HG03558 (cell line): ENCODE measurements at regions not wholly inside any gene's neighbourhood (a gene's known extent, or its start where the extent isn't known, plus 50 kb on each side); places are given as distances from the start of the nearest gene placed in this dataset.

ENCODE experiments used
- ATAC-seq: cut with Tn5 transposase; IDR thresholded peaks from one replicate; pipeline ENCODE4 v1.9.1; 2021; ENCODE audit warnings: moderate number of reproducible peaks; ENCODE audit not compliant: unreplicated experiment; ENCODE audit errors: extremely low read depth

DNA sequence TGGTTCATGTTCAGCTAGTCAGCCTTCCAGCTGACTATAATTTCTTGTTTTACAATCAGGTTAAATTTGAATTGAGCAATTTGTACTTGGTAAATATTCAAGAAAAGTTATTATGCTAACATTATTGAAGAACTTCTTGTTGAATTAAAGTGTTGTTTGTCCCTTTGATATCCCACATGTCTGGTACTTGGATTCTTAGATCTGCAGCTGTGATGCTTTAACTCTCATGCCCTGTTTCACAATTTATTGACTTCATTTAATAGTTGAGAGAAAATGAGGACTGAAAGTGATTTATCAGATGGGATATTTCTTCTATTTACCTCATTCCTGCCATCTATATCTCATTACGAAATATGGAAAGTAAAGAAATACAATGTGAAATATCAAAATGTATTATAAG is 92.8 kb downstream of the FASLG start:
- no peak for ATAC-seq

DNA sequence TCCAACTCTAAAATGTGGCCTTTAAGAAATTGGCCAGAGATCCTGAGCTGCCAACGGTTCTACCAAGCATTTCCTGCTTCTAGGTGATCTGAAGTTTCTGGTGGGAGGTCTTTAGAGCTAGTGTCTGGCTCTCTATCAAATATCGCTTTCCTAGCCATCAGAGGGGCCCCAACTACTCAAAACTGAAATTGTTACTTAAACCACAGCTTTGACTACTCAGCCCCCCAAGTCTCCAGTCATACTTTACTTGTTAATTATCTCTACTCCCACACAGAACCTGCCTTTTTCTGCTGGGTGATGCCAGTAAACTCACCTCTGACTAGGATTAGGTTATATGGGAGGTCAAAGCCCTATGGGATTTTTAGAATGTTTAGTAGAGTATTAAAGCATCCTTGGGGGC is 95.1 kb downstream of the FASLG start:
- ATAC-seq, result no peak

DNA sequence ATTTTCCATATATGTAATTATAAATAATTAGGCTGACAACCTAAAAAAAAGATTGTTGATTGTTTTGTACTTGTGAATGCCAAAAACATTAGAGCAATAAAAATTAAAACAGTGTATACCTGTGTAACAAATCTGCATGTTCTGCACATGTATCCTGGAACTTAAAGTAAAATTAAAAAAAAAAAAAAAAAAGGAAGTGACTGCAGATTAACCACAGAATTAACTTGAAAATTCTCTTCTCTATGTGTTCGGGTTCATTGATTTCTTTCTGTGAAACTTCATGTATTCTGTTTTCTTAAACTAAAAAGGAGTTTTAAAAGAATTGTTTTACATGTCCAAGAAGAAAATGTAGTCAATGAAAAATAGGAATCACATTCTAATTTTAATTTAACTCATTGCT is 95.7 kb downstream of the FASLG start:
- no peak for ATAC-seq

DNA sequence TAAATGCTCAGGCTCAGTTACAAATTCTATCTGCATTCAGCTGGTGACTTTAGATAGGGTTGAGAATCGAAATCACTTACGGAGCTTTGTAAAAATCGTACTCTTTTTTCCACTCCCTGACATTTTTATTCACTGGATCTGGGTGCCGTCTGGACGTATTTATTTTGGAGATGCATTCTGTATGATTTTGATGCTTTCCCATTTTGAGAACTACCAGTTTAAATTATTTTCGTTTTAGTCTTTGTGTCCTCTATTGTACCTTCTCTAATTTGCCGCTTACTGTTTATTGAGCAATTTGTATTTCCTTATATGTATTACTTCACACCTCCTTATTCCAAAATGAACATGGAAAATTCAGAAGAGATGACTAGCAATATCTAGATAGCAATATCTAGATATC is 96.2 kb downstream of the FASLG start:
- no peak for ATAC-seq

DNA sequence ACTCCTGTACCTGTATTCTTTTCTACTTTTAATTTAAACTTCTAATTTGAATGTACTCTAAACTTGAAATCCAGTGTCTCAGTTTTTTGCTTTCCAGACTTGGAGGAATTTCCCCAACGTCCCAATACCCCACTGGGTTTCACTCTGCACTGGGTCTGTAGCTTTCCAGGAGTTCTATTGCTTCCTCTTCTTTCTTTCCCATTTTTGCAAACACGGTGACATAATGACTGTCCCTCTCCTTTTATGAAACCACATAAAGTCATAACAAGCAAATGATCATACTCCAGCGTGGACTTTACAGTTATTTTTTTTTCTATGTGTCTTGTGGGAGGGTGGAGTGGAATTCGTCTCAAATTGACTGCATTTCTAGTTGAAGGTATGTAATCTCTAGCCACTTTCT is 97.1 kb downstream of the FASLG start:
- no peak for ATAC-seq

DNA sequence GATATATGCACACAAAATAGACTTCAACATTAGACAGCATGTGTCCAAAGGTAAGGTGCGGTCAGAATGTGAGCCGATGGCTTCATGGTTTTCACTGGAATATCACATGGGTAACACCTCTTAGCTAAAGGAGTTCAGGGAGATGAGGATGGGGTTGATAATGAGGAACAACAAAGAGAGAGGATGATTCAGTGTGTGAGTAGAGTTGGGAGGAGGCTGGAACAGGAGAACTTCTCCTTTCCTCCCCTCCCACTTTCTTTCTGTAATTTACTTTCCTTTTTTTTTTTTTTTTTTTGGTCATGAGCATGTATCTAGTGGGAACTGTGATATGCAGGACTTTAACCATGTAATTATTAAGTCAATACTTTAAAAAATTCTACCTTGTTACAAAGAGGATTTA is 99.4 kb downstream of the FASLG start:
- ATAC-seq, result no peak

DNA sequence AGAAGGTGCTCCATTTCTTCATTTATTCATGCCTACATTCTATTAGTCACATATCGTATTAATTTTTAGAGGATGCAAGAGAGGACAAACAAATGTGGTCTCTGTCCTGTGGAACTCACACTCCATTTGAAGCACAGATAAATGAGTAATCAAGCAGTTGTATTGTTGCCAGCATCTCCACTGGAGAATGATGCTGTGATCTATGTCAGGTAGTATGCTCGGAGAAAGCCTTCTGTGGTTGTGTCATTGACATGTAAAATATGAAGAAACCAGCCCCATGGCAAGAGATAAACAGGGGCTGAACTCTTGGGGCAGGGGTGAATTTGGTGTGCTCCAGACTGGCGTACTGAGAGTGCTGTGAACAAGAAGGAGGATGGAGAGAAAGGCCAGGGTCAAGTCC is 101.2 kb downstream of the FASLG start:
- no peak for ATAC-seq

DNA sequence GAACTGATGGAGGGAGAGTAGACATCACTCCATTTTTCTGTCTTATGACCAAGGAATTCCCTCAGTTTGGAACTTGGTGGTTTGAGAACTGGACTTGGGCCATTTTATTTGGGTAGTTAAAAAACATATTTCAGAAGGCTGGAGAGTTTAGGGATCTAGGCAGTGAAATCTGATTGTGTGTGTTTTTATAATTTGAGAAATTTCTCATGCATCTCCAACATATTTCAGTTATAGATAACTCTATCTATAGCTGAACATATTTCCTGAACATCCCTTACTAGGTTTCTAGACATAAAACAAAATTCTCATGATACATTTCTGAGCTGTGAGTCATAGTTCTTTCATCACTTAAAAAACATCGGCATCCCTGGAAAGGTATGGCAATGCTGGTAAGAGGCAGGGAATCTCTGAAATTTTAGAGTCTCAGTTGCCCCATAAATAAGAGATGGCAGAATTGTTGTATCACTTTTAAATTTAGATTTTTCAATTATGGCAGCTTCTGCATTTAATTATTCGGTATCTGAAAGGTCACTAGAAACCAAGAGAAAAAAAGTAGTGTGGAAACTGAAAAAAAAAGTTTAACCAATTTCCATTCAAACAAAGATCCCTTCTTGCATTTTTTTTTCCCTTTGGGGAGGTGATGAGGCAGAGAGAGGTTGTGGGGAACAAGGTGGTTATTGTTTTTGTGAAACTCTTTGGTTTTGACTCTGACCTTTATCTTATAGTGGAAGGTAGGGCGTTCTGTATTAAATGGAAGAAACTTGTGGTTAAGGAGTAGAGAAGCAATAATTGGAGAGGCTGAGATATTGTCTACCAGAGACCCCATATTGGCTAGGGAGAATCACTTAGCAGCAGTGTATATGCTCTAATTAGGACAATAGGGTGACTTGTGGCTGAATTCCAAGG is 102.9 kb downstream of the FASLG start:
- ATAC-seq, result no peak

DNA sequence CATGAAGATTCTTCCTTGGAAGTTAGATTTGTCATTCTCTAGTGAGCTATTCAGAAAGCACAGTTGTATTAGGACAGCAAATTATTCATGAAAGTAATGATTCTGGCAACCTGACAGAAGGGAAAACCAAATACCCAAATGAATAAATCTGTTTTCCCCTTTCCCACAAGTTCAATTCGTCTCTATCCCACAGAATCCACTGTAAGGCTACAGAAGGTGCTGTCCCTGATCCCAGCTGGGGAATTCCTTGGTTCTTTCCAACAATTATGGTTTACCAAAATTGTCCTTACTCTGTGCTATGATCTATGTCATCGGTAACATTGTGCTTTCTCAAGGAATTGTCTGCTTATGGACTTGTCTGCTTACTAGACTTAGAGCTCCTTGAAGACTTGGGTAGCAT is 104.2 kb downstream of the FASLG start:
- ATAC-seq, result no peak

DNA sequence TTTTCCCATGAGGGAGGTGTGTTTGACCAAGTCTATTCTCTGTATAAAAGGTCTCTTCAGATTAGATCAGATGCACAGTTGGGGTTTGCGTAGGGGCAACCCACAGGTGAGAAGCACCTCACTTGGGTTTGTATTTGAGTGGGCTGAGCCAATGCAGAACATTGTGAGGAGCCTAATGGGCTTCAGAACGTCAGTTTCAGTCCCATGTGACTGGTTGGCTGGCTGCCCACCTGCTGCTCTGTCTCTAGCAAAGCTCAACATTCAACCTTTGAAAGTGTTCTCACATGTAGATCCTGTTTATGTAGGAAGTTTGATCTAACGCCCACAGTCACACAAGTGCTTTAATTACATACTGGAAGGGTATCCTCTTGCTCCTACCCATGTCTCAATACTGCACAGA is 105.5 kb downstream of the FASLG start:
- no peak for ATAC-seq

DNA sequence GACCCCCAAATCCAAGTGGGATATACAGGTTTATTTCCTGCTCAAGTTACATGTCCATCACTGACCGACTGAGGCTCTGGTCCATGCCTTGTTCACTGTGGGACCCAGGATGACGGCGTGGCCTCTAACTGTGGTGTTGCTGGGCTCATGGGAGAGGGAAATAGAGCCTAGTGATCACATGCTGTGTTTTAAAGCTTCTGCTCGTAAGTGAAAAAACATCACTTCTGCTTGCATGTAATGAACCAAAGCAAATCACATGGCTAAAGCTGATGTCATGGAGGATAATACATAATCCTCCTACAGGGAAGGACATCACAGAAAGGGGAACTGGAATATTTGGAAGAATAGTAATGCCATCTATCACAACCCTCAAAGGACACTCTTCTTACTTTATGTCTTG is 107.6 kb downstream of the FASLG start:
- no peak for ATAC-seq

DNA sequence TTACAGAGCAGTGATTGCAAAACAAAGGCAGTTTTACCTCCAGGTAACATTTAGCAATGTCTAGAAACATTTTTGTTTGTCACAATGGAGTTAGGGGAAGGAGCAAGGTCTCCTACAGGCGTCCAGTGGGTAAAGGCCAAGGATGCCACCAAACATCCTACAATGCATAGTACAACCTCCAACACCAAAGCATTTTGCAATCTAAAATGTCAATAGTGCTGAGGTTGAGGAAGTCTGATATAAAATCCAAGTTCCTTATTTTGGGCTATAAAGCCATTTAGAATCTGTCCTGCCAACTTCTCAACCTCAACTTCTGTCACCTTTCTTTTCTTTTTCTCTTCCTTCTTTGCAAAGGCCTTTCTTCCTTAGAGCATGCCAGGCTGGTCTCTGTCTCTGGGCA is 111.2 kb downstream of the FASLG start:
- ATAC-seq, result no peak

DNA sequence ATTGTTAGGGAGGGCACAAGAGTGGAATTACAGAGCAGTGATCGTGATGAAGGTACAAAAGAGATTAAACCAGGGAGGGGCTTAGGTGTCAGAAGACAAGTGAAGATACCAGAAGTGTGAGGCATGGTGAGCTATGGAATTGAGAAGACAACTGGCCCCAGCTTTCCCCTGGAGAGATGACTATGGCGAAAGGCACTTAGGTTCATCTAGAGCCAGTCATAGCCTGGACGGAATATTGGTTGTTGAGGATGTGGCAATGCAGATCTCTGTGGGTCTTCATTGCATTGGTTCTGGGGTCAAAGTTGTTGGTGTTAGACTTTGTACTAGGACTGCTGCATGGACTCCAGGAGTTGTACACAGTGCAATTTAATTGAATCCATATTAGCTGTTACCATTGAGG is 115.7 kb downstream of the FASLG start:
- no peak for ATAC-seq

DNA sequence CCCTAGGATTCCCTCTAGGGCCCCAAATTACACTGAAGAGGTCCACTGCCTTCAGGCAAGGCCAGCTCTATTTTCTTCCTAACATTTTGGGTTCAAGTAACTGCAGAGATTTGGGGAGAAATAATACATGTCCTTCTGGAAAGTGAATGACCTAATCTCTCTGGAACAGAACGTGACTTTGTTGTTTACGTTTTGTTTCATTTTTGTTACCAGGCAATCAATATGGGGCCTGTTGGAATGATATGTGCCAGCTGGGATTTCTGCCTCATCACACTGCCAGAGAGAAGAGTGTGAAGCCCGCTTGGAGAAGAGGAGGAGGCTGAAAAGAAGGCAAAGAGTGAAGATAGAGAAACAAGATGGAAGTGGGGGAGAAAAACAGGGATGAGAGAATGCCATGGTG is 116.7 kb downstream of the FASLG start:
- ATAC-seq, result no peak

DNA sequence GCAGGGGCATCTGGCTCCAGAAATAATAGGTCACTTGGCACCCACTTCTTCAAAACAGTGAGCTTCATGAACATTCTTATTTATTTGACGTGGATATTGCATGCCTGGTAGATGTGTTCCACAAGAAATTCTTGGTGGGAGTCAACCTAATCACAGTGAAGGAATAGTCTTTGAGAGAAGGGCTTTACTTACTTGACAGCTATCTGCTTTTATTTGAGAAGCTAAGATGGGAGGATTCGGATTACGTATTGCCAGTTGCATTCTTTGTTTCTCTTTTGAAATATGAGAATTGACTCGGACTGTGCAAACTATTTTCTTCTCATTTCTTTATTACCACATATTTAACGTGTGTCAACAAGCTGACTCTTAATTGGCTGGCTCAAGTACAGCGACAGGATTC is 117.2 kb downstream of the FASLG start:
- ATAC-seq, result no peak

DNA sequence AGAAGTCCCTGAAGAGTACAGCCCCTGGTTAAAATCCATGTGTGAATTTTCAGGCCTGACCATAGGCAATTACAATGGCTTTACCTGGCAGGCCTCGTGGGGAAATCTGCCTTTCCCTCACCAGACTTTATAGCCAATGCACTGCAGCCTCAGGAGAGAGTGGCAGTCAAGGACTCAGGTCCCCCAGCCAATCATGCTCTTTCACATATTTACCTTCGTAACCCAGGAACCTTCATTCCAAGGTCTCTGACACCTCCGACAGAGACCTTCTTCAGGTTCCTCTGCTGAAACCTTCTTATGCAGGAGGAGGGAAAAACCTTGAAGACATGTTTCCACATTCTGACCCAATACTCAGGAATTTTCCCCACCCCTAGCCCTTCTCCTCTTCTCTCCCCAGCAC is 118.9 kb downstream of the FASLG start:
- ATAC-seq, result no peak

DNA sequence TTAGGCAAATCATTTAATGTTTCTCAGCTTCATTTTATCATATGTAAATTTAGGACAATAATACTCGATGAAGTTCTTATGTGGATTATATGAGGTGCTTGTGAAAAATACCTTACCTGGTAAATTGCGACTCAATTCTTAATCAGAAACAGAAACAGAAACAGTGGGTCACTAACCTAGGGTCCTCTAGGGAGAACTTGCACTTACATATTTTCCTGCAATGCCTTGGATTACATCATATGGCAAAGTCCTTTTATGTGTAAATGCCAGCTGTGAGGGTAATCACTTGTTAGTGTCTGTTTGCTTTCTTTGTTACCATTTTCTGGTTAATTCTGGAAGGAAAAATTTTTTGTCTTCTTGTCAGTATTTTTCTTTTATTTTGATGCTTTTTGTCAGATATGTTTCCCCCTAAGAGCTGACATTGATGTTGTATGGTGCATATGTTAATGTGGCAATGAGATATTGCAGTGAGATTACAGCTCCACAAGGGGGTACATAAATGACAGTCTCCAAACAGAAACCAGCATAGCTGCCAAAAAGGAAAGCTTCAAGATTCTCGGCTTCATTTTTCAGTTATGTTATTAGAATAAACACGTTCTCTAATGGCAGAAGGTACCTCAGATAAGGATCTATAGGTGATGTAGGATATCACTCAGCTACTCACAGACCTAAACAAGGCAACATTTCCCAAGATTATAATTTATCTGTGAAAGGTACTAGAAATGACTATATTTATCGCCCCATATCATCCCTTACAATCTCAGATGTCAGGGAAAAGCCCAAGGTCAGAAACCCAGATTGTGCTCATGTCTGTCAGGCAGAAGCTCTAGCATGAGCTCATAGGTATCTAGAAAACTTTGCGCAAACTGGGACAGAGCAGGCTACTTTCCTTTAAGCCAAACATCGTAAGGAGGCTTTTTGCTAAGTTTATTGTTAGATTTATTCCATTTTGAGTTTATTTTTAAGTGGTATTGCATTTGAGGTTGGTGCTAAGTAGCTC is 119.9 kb downstream of the FASLG start:
- no peak for ATAC-seq

DNA sequence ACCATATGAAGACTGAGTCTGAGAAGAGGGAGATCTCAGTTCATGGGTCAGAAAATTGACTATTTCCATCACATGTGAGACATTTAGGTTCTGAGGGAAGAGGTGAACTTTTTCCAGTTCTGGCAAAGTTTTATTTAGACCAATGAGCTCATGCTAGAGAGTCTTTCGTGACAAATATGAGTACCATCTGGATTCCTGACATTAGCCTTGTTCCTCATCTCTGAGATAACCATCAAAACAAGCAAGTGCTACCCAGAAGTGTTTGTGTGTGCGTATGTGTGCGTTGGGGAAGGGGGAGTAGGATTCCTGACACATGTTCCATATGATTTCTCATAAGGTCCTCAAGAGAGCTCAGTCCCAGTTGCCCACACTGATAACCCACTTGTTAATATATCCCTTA is 120.6 kb downstream of the FASLG start:
- no peak for ATAC-seq

DNA sequence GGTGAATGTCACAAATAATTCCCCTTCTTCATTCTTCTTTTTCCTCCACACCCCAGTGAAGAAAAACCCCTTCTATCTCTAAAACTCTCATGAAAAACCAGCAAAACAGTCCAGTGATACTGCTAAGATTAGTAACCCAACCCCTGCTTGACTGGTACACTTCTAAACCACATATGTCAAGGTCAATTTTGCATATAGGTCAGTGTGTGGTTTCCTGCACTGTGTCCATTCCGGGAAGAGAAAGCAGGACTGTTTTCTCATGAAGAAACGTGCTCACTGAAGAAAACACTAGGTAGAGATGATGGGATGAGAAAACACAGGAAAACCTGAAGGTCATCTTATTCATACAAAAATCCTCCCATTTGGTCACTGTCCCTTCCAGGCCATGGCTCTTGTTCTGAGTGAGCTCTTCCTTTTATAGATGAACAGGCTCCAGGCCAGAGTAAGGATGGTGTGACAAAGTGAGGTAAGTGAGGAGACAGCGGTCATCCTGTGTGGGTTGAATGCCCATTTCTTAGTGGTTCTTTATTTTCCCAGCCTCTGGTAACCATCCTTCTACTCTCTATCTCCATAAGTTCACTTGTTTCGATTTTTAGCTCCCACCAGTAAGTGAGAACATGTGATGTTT is 122.7 kb downstream of the FASLG start:
- no peak for ATAC-seq

DNA sequence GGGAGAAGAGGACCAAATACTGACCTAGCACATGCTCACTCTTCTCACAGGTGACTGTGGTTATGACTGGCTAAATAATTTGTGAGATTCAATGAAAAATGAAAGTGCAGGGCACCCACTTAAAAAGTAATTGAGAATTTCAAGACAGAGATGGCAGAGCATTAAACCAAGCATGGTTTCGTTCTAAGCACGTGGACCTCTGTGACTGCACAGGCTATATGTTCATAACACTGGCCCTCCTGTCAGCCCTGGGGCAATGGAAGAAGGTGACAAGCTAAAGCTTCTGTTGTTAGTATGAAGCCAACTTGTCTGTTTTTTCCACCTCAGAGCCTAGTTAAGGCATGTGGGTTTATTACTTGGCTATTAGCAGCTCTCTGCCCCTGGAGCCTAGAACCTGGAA is 130.9 kb downstream of the FASLG start:
- ATAC-seq, result no peak

DNA sequence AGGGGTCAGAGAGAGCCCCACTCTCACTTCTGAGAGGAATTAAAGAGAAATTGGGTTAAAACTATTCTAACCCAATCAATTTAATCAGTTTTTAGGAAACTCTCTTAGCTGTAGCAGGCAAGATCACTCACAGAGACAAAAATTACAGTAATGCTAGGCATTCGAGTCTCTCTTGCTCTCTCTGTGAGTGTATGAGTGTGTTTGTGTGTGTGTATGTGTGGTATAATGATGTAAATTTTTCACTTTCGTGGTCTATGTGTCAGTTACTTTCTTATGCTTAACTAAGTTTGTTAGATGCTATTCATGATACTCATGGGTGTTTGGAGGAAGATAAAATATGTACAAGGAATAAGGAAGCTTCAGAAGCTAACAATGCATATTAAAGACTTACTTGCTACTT is 131.3 kb downstream of the FASLG start:
- ATAC-seq, result no peak
